ENCODE measurements at regions not wholly inside any gene's neighbourhood (a gene's known extent, or its start where the extent isn't known, plus 50 kb on each side); places are given as distances from the start of the nearest gene placed in this dataset.

GRCh38 chr6:15872241-15873103 lies 209.6 kb upstream of the DTNBP1 start:
- DNase-seq, result no peak

- no peak for DNase-seq
Measured at GRCh38 chr6:15871276-15871675, 208.4 kb upstream of the DTNBP1 start.

GRCh38 chr6:15870333-15871043 lies 207.7 kb upstream of the DTNBP1 start:
- no peak for DNase-seq

GRCh38 chr6:15864708-15865062 lies 201.9 kb upstream of the DTNBP1 start:
- DNase-seq, result no peak

GRCh38 chr6:15864038-15864707 lies 201.3 kb upstream of the DTNBP1 start:
- no peak for DNase-seq

- no peak for DNase-seq
Measured at GRCh38 chr6:15862810-15863209, 200.0 kb upstream of the DTNBP1 start.

GRCh38 chr6:15861486-15861885 lies 198.7 kb upstream of the DTNBP1 start:
- DNase-seq, result no peak

GRCh38 chr6:15854826-15855710 lies 192.2 kb upstream of the DTNBP1 start:
- DNase-seq, result no peak

GRCh38 chr6:15854378-15854777 lies 191.6 kb upstream of the DTNBP1 start:
- DNase-seq, result no peak

GRCh38 chr6:15853259-15853658 lies 190.4 kb upstream of the DTNBP1 start:
- DNase-seq, result no peak

GRCh38 chr6:15852289-15852688 lies 189.5 kb upstream of the DTNBP1 start:
- no peak for DNase-seq

- DNase-seq, result no peak
Measured at GRCh38 chr6:15849395-15849794, 186.6 kb upstream of the DTNBP1 start.

- no peak for DNase-seq
Measured at GRCh38 chr6:15845492-15845891, 182.7 kb upstream of the DTNBP1 start.

- DNase-seq, result no peak
Measured at GRCh38 chr6:15843764-15844163, 180.9 kb upstream of the DTNBP1 start.

GRCh38 chr6:15843226-15843625 lies 180.4 kb upstream of the DTNBP1 start:
- no peak for DNase-seq

GRCh38 chr6:15842727-15843117 lies 179.9 kb upstream of the DTNBP1 start:
- DNase-seq, result no peak

- DNase-seq, result no peak
Measured at GRCh38 chr6:15841937-15842726, 179.3 kb upstream of the DTNBP1 start.

- no peak for DNase-seq
Measured at GRCh38 chr6:15839969-15840541, 177.2 kb upstream of the DTNBP1 start.

- no peak for DNase-seq
Measured at GRCh38 chr6:15837205-15837604, 174.4 kb upstream of the DTNBP1 start.

- DNase-seq, result no peak
Measured at GRCh38 chr6:15832841-15833240, 170.0 kb upstream of the DTNBP1 start.

GRCh38 chr6:15829156-15829555 lies 166.3 kb upstream of the DTNBP1 start:
- no peak for DNase-seq
